NT2/D1 (cell line): ENCODE measurements at regions not wholly inside any gene's neighbourhood (a gene's known extent, or its start where the extent isn't known, plus 50 kb on each side); places are given as distances from the start of the nearest gene placed in this dataset.

Experiments
- DNase-seq: peaks from one replicate; pipeline ENCODE4 v3.0.0-alpha.2; 2011; ENCODE audit warnings: low read depth, low spot score
- H3K27me3 ChIP-seq: 2 replicates; pipeline ENCODE4 v1.6.0; 2011; ENCODE audit warnings: mild to moderate bottlenecking; ENCODE audit not compliant: insufficient read length, insufficient read depth
- H3K36me3 ChIP-seq: 2 replicates; pipeline ENCODE4 v1.6.1; 2011; ENCODE audit warnings: mild to moderate bottlenecking, low read length, mixed read lengths; ENCODE audit not compliant: insufficient read depth, insufficient read length
- H3K4me1 ChIP-seq: 2 replicates; pipeline ENCODE4 v1.5.1; 2011; ENCODE audit not compliant: insufficient read depth, insufficient read length
- H3K4me3 ChIP-seq: 2 replicates; pipeline ENCODE4 v1.5.1; 2011; ENCODE audit warnings: low read depth; ENCODE audit not compliant: insufficient read length
- H3K9ac ChIP-seq: 2 replicates; pipeline ENCODE4 v1.6.0; 2011; ENCODE audit warnings: low read depth; ENCODE audit not compliant: insufficient read length
- H3K9me3 ChIP-seq: 2 replicates; pipeline ENCODE4 v1.5.1; 2011; ENCODE audit warnings: mild to moderate bottlenecking, low read length; ENCODE audit not compliant: insufficient read depth
- SUZ12 ChIP-seq: IDR thresholded peaks from 2 replicates; pipeline ENCODE4 v1.6.1; 2011; ENCODE audit not compliant: insufficient read length, insufficient read depth; ENCODE audit errors: extremely low read depth
- YY1 ChIP-seq: IDR thresholded peaks from 2 replicates; pipeline ENCODE4 v1.6.1; 2011; ENCODE audit not compliant: insufficient read length, insufficient read depth
- ZNF274 ChIP-seq: IDR thresholded peaks from 2 replicates; pipeline ENCODE4 v1.6.1; 2011; ENCODE audit warnings: mild to moderate bottlenecking, low read depth, low read length

DNA sequence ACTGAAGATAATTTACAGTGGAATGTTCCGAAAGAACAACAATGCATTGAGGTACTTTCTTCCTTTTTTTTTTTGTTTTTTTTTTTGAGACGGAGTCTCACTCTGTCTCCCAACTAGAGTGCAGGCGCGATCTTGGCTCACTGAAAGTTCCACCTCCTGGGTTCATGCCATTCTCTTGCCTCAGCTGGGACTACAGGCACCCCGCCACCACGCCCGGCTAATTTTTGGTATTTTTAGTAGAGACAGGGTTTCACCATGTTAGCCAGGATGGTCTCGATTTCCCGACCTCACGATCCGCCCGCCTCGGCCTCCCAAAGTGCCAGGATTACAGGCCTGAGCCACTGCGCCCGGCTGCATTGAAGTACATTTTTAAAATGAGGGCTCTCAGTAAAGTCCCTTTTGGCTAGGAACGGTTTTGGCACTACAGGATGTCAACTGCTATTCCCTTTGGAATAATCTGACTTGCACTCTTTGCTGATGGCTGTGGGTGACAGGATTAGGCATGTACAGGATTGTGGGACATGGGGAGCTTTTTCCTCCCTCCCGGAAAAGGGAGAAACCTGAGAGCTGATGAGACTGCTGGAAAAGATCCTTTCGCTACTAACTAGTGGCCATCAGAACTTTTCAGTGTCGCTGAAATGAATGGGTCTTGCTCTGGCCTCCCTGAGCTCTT lies 56.9 kb upstream of the EDEM3 start:
- H3K9ac ChIP-seq = no peak overlapping the region
- H3K4me1 ChIP-seq = no peaks in the 10 kb centered on the region
- no peaks in the 10 kb centered on the region for H3K36me3 ChIP-seq
- H3K9me3 ChIP-seq = peaks cover 42% of the 10 kb centered on the region
- TF ChIP-seq SUZ12 (no peak), ZNF274 (no peak), YY1 (no peak)
- no peak for DNase-seq
- H3K27me3 ChIP-seq = no peaks in the 10 kb centered on the region
- no peak overlapping the region for H3K4me3 ChIP-seq

DNA sequence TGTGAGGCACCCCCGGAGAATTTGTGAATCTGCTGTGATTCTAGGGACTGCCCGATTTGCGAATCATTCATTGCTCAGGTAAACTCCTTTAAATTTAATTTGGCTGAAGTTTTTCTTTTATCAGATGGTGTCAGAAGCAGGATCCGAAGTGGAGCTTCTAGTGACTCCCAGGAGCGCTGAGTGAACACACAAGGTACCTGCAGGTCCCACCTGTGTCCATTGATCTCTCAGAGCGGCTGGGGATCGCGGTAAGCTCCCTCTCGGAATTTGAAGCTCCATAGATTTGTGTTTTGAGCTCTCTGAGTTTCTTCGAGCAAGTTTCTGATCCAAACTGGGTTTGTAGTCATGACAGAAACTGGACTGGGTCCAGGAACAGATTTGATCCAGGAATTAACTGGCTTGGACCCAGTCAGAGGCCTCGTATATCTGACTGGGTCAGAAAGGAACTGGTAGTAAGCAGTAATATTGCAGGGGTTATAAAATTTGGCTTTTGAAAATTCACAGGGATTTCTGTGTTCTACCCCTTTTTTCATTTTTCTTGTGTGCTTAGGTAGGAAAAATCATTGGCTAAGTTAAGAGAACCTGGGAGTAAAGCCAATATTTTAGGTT lies 56.2 kb upstream of the EDEM3 start:
- Histone ChIP-seq H3K27me3 (no peaks in the 10 kb centered on the region), H3K9me3 (peaks cover 42% of the 10 kb centered on the region), H3K4me3 (no peak overlapping the region), H3K9ac (no peak overlapping the region), H3K4me1 (no peaks in the 10 kb centered on the region), H3K36me3 (no peaks in the 10 kb centered on the region)
- no peak for DNase-seq
- TF ChIP-seq ZNF274 (no peak), SUZ12 (no peak), YY1 (no peak)

GRCh38 chr1:184806296-184806721 lies 51.7 kb upstream of the EDEM3 start:
- no peaks in the 10 kb centered on the region for H3K27me3 ChIP-seq
- H3K9ac ChIP-seq = no peak overlapping the region
- TF ChIP-seq ZNF274 (no peak), YY1 (no peak), SUZ12 (no peak)
- no peaks in the 10 kb centered on the region for H3K4me1 ChIP-seq
- no peak overlapping the region for H3K4me3 ChIP-seq
- no peaks in the 10 kb centered on the region for H3K36me3 ChIP-seq
- no peak for DNase-seq
- no peaks in the 10 kb centered on the region for H3K9me3 ChIP-seq

GRCh38 chr1:184805667-184806295 lies 51.1 kb upstream of the EDEM3 start:
- no peak for TF ChIP-seq ZNF274
- no peak for TF ChIP-seq SUZ12
- no peak for TF ChIP-seq YY1
- Histone ChIP-seq H3K9me3 (no peaks in the 10 kb centered on the region), H3K4me3 (no peak overlapping the region), H3K4me1 (no peaks in the 10 kb centered on the region), H3K27me3 (no peaks in the 10 kb centered on the region), H3K36me3 (no peaks in the 10 kb centered on the region), H3K9ac (no peak overlapping the region)
- peak; percentile 93 for DNase-seq
